Esophagus muscularis mucosa (tissue), 4 donors: ENCODE measurements at regions not wholly inside any gene's neighbourhood (a gene's known extent, or its start where the extent isn't known, plus 50 kb on each side); places are given as distances from the start of the nearest gene placed in this dataset.

Experiments
- DNase-seq: peaks from one replicate; pipeline ENCODE4 v3.0.0-alpha.2; 2017; ENCODE audit errors: extremely low spot score
- H3K27ac ChIP-seq, 4 donors: fragments of 200-600 bp; sonication (generic); replicated peaks in 1 of 4; 1 replicate in 3 of 4; 2 replicates in 1 of 4; pipeline ENCODE4 v1.5.1; 2016 to 2019; ENCODE audit warnings: mild to moderate bottlenecking in 1 of 4
- H3K27me3 ChIP-seq, 4 donors: fragments of 200-600 bp; sonication (generic); one replicate each; pipeline versions ENCODE4 v1.5.1 to v1.6.0; 2016 to 2019
- H3K36me3 ChIP-seq, 4 donors: fragments of 200-600 bp; sonication (generic); one replicate each; pipeline ENCODE4 v1.5.1; 2016 to 2019
- H3K4me1 ChIP-seq, 4 donors: fragments of 200-600 bp; sonication (generic); one replicate each; pipeline ENCODE4 v1.5.1; 2016 to 2019
- H3K4me3 ChIP-seq, 4 donors: fragments of 200-600 bp; sonication (generic); 1 replicate in 2 of 4; 2 replicates in 2 of 4; pipeline ENCODE4 v1.5.1; 2016 to 2019; ENCODE audit warnings: mild to moderate bottlenecking in 4 of 4, moderate library complexity in 1 of 4
- H3K9me3 ChIP-seq, 4 donors: fragments of 200-600 bp; sonication (generic); 1 replicate in 3 of 4; 2 replicates in 1 of 4; pipeline ENCODE4 v1.5.1; 2016 to 2019
- EP300 ChIP-seq: sonication (generic); formaldehyde crosslinking; IDR thresholded peaks from one replicate; pipeline ENCODE4 v1.6.1; 2017; ENCODE audit warnings: antibody characterized with exemption
- POLR2A ChIP-seq: fragments of 450-650 bp; IDR thresholded peaks from one replicate; pipeline ENCODE4 v1.6.1; 2017; ENCODE audit warnings: antibody characterized with exemption, moderate library complexity, mild to moderate bottlenecking, low read depth
- POLR2AphosphoS5 ChIP-seq, 2 donors: sonication (generic); formaldehyde crosslinking; IDR thresholded peaks; one replicate each; pipeline ENCODE4 v1.6.1; 2017; ENCODE audit warnings: antibody characterized with exemption in 2 of 2
- WGBS: methylation state at CpG from one replicate; pipeline ENCODE4 v1.1.5; 2018; 5-methylcytosine and 5-hydroxymethylcytosine counted together
- intact Hi-C: fragments of 100-400 bp; cut with DNase I; formaldehyde crosslinking; loops from one replicate; pipeline ENCODE4 v1.15.1; 2023
- TF ChIP-seq, protein P1 (sequence below), 3 experiments: fragments of 200-600 bp in 2 of 3; fragments of 450-650 bp in 1 of 3; sonication (generic) in 2 of 3; IDR thresholded peaks; one replicate each; pipeline ENCODE4 v1.5.1; 2017 to 2019; ENCODE audit warnings: antibody characterized with exemption in 3 of 3, mild to moderate bottlenecking in 2 of 3, moderate library complexity in 1 of 3

DNA sequence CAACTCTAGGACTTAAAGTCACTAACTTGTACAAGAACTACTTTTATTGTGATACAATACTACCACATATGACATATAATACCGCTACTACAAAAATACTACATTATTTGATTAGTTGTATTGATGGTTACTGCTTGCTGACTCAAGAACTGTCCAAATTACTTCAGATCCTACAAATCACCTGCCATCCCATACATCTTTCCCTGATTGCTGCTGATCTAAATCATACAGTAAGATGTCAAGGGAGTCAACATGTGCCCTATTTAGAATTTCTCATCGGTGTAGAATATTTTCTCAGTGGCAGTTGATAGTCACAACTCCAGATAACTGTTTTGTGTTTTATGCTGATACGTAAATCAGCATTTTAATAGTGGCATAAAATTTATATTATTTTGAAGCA, 161.0 kb upstream of the DSEL start:
- Histone ChIP-seq H3K27ac (no peak overlapping the region), H3K27me3 (no peaks in the 10 kb centered on the region), H3K9me3 (no peaks in the 10 kb centered on the region), H3K4me3 (no peak overlapping the region), H3K36me3 (no peaks in the 10 kb centered on the region), H3K4me1 (no peaks in the 10 kb centered on the region)
- 92% methylated on average over 3 of the region's 3 CpGs for WGBS
- DNase-seq: no peak
- TF ChIP-seq POLR2A (no peak), EP300 (no peak), POLR2AphosphoS5 (IDR thresholded peaks at IDR 0.05) (no peak)
- intact Hi-C loops: no loop called here

DNA sequence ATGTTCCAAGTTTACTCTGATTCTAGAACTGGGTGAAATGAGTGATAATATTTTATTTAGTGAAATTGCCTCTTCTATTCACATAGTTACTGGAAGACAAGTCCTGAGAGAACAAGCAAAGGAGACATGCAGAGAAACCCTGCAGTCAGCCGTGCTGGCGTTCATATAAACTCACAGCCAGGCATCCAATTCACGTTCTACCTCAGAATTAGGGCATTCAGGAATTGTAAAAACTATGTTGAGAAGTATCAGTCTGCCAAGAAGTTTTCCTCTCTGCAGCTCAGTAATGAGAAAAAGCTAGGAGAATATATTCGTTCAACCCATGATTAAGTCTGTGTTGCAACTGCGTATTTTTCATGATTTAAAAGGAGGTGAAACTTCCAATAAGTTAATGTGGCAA, 156.2 kb upstream of the DSEL start:
- Histone ChIP-seq H3K36me3 (no peaks in the 10 kb centered on the region), H3K4me1 (no peaks in the 10 kb centered on the region), H3K27me3 (no peaks in the 10 kb centered on the region), H3K4me3 (no peak overlapping the region), H3K27ac (no peak overlapping the region), H3K9me3 (no peaks in the 10 kb centered on the region)
- no peak for DNase-seq
- TF ChIP-seq EP300 (no peak), POLR2A (no peak), POLR2AphosphoS5 (IDR thresholded peaks at IDR 0.05) (no peak)
- TF ChIP-seq, protein P1, sequence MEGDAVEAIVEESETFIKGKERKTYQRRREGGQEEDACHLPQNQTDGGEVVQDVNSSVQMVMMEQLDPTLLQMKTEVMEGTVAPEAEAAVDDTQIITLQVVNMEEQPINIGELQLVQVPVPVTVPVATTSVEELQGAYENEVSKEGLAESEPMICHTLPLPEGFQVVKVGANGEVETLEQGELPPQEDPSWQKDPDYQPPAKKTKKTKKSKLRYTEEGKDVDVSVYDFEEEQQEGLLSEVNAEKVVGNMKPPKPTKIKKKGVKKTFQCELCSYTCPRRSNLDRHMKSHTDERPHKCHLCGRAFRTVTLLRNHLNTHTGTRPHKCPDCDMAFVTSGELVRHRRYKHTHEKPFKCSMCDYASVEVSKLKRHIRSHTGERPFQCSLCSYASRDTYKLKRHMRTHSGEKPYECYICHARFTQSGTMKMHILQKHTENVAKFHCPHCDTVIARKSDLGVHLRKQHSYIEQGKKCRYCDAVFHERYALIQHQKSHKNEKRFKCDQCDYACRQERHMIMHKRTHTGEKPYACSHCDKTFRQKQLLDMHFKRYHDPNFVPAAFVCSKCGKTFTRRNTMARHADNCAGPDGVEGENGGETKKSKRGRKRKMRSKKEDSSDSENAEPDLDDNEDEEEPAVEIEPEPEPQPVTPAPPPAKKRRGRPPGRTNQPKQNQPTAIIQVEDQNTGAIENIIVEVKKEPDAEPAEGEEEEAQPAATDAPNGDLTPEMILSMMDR (IDR thresholded peaks at IDR 0.05): no peak
- WGBS: 73% methylated on average over 5 of the region's 5 CpGs
- intact Hi-C loops: no loop called here

DNA sequence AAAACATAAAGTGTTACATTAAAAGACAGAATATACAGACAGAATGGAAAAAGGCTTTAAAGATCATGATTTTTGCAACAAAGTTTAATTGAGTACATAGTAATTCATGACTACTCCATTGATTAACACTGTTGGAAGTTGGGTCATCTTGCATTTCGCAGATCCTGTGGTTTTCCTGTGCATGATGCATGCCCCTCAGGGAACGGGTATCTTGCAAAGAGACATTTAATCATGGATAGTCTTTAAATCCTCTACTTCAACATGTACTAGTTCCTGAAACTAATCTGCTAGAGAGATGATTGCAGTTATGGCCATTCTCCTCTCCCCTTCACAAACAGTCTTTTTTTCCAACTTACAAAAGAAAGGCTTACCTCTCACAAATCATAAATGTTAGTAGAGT, 155.6 kb upstream of the DSEL start:
- TF ChIP-seq EP300 (no peak), POLR2AphosphoS5 (IDR thresholded peaks at IDR 0.05) (no peak), POLR2A (no peak)
- TF ChIP-seq, protein P1 (IDR thresholded peaks at IDR 0.05): no peak
- intact Hi-C loops: no loop called here

DNA sequence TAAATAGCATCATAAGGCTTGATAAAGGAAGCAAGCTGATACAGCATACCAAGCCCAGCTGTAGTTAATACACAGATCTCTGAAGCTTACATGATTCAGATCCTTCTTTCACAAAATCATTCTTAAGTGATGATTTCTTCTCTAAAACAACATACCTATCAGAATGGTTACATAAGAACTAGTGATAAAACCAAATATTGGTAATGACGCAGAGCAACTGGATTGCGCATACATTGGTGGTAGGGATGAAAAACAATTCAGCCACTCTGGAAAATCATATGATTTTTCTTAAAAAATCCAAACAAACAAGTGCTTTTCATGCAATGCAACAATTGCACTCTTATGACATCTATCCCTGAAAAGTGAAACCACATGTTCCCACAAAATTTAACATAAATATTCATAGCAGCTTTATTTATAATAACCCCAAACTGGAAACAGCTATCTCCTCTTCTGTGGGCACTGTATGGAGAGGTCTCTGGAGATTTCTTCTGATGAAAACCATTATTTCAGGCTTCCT, 153.6 kb upstream of the DSEL start:
- Histone ChIP-seq H3K9me3 (no peaks in the 10 kb centered on the region), H3K4me3 (no peak overlapping the region), H3K27ac (no peak overlapping the region), H3K36me3 (no peaks in the 10 kb centered on the region), H3K27me3 (no peaks in the 10 kb centered on the region), H3K4me1 (no peaks in the 10 kb centered on the region)
- DNase-seq: no peak
- no peak for TF ChIP-seq POLR2A
- no peak for TF ChIP-seq POLR2AphosphoS5 (IDR thresholded peaks at IDR 0.05)
- TF ChIP-seq EP300: no peak
- TF ChIP-seq, protein P1 (IDR thresholded peaks at IDR 0.05): no peak
- intact Hi-C loops: no loop called here
- 90% methylated on average over 2 of the region's 2 CpGs for WGBS

More for the DNA sequence above, 155.6 kb upstream of the DSEL start:
- DNase-seq: no peak
- H3K27ac ChIP-seq: no peak overlapping the region
- H3K27me3 ChIP-seq: no peaks in the 10 kb centered on the region
- H3K4me3 ChIP-seq: no peak overlapping the region
- H3K9me3 ChIP-seq: no peaks in the 10 kb centered on the region
- H3K4me1 ChIP-seq: no peaks in the 10 kb centered on the region
- WGBS: 65% methylated on average over 2 of the region's 2 CpGs
- H3K36me3 ChIP-seq: no peaks in the 10 kb centered on the region

GRCh38 chr18:67665266-67665665, 148.7 kb upstream of the DSEL start:
- intact Hi-C loops: no loop called here
- DNase-seq: no peak
- no peak overlapping the region for H3K27ac ChIP-seq
- no peaks in the 10 kb centered on the region for H3K36me3 ChIP-seq
- WGBS: 70% methylated on average over 4 of the region's 4 CpGs
- H3K9me3 ChIP-seq: no peaks in the 10 kb centered on the region
- no peaks in the 10 kb centered on the region for H3K27me3 ChIP-seq
- no peaks in the 10 kb centered on the region for H3K4me1 ChIP-seq
- no peak overlapping the region for H3K4me3 ChIP-seq
- no peak for TF ChIP-seq POLR2A
- TF ChIP-seq EP300: no peak
- TF ChIP-seq POLR2AphosphoS5 (IDR thresholded peaks at IDR 0.05): no peak
- TF ChIP-seq, protein P1 (IDR thresholded peaks at IDR 0.05): no peak
